ENCODE measurements at regions not wholly inside any gene's neighbourhood (a gene's known extent, or its start where the extent isn't known, plus 50 kb on each side); places are given as distances from the start of the nearest gene placed in this dataset.

GRCh38 chr1:194654956-194655355 is 1468.5 kb upstream of the B3GALT2 start:
- no peak for TF ChIP-seq POLR2AphosphoS5 (IDR thresholded peaks at IDR 0.05; ENCODE audit: low read depth, low read length)
- no peak for TF ChIP-seq SIN3A (IDR thresholded peaks at IDR 0.05; ENCODE audit: borderline replicate concordance, insufficient read depth, low read length)
- TF ChIP-seq TAF1 (IDR thresholded peaks at IDR 0.05; ENCODE audit: borderline replicate concordance, insufficient read depth, low read length), result no peak
